GM23338 (cell line): ENCODE measurements at regions not wholly inside any gene's neighbourhood (a gene's known extent, or its start where the extent isn't known, plus 50 kb on each side); places are given as distances from the start of the nearest gene placed in this dataset.

Experiments
- ATAC-seq: fragments of 200-7000 bp; cut with Tn5 transposase; 3 replicates; pipeline ENCODE4 v1.9.1; 2020
- DNase-seq: peaks from one replicate; pipeline ENCODE4 v3.0.0-alpha.2; 2015; ENCODE audit warnings: low spot score
- H2AFZ ChIP-seq: fragments of 200-600 bp; sonication (generic); 2 replicates; pipeline ENCODE4 v1.8.0; 2016; ENCODE audit warnings: antibody characterized with exemption, mild to moderate bottlenecking, moderate library complexity
- H3F3A ChIP-seq: fragments of 200-600 bp; sonication (generic); replicated peaks from 2 replicates; pipeline ENCODE4 v1.8.0; 2017; ENCODE audit warnings: antibody characterized with exemption, mixed run types, low read depth
- H3K27ac ChIP-seq: fragments of 200-600 bp; sonication (generic); 2 replicates; pipeline ENCODE4 v1.6.1; 2016; ENCODE audit warnings: low read depth
- H3K27me3 ChIP-seq: fragments of 200-600 bp; sonication (generic); 2 replicates; pipeline ENCODE4 v1.8.0; 2016; ENCODE audit warnings: mild to moderate bottlenecking, mixed run types, moderate library complexity; ENCODE audit not compliant: insufficient read depth
- H3K36me3 ChIP-seq: fragments of 200-600 bp; sonication (generic); 2 replicates; pipeline ENCODE4 v1.8.0; 2016; ENCODE audit warnings: mild to moderate bottlenecking; ENCODE audit not compliant: insufficient read depth
- H3K4me1 ChIP-seq: fragments of 200-600 bp; sonication (generic); 2 replicates; pipeline ENCODE4 v1.8.0; 2016; ENCODE audit warnings: mild to moderate bottlenecking, moderate library complexity; ENCODE audit not compliant: insufficient read depth
- H3K4me2 ChIP-seq: fragments of 200-600 bp; sonication (generic); 2 replicates; pipeline ENCODE4 v1.7.1; 2017; ENCODE audit warnings: mixed run types
- H3K4me3 ChIP-seq: fragments of 200-600 bp; sonication (generic); 2 replicates; pipeline ENCODE4 v1.6.1; 2016; ENCODE audit warnings: mixed run types
- H3K79me2 ChIP-seq: fragments of 200-600 bp; sonication (generic); replicated peaks from 2 replicates; pipeline ENCODE4 v1.8.0; 2017; ENCODE audit warnings: mild to moderate bottlenecking; ENCODE audit not compliant: insufficient read depth
- H3K9me2 ChIP-seq: fragments of 200-600 bp; sonication (generic); 2 replicates; pipeline ENCODE4 v1.8.0; 2017; ENCODE audit not compliant: insufficient read depth
- H4K20me1 ChIP-seq: fragments of 200-600 bp; sonication (generic); replicated peaks from 2 replicates; pipeline ENCODE4 v1.8.0; 2017; ENCODE audit warnings: mild to moderate bottlenecking; ENCODE audit not compliant: insufficient read depth
- H3K27ac Mint-ChIP-seq: 2 replicates; pipeline ENCODE4 v1.8.0; 2020; ENCODE audit warnings: inconsistent platforms, mild to moderate bottlenecking, moderate library complexity, mixed read lengths
- H3K27me3 Mint-ChIP-seq: 3 replicates; pipeline ENCODE4 v1.8.0; 2022; ENCODE audit warnings: low read depth, mild to moderate bottlenecking, moderate library complexity, mixed read lengths, inconsistent platforms; ENCODE audit not compliant: insufficient read depth, poor library complexity
- H3K36me3 Mint-ChIP-seq: 3 replicates; pipeline ENCODE4 v1.8.0; 2021; ENCODE audit warnings: low read depth, mild to moderate bottlenecking, inconsistent platforms, moderate library complexity, mixed read lengths
- H3K4me1 Mint-ChIP-seq: 3 replicates; pipeline ENCODE4 v1.8.0; 2020; ENCODE audit warnings: mild to moderate bottlenecking, inconsistent platforms, mixed read lengths
- H3K4me3 Mint-ChIP-seq: 3 replicates; pipeline ENCODE4 v1.8.0; 2021; ENCODE audit warnings: moderate library complexity, mild to moderate bottlenecking, inconsistent platforms, mixed read lengths
- H3K9me3 Mint-ChIP-seq: 3 replicates; pipeline ENCODE4 v1.8.0; 2020; ENCODE audit warnings: moderate library complexity, mild to moderate bottlenecking, inconsistent platforms, mixed read lengths
- CREB1 ChIP-seq: fragments of 250-450 bp; sonication (Bioruptor Pico); IDR thresholded peaks from 2 replicates; pipeline ENCODE4 v1.5.0; 2020; ENCODE audit warnings: low read depth, mild to moderate bottlenecking, moderate library complexity
- ETS1 ChIP-seq: IDR thresholded peaks from 2 replicates; pipeline ENCODE4 v1.6.1; 2016; ENCODE audit warnings: antibody characterized with exemption
- EZH2 ChIP-seq: fragments of 200-600 bp; sonication (generic); IDR thresholded peaks from one replicate; pipeline ENCODE4 v1.8.0; 2017; ENCODE audit warnings: antibody characterized with exemption, mild to moderate bottlenecking, low read depth; ENCODE audit not compliant: unreplicated experiment
- NANOG ChIP-seq: IDR thresholded peaks from 2 replicates; pipeline ENCODE4 v1.6.1; 2016; ENCODE audit warnings: antibody characterized with exemption, borderline replicate concordance
- POLR2AphosphoS5 ChIP-seq: IDR thresholded peaks from 2 replicates; pipeline ENCODE4 v1.6.1; 2016; ENCODE audit warnings: antibody characterized with exemption, low read depth
- REST ChIP-seq: IDR thresholded peaks from one replicate; pipeline ENCODE4 v1.6.1; 2018; ENCODE audit warnings: antibody characterized with exemption; ENCODE audit not compliant: unreplicated experiment
- ZNF114 ChIP-seq: fragments of 250-450 bp; sonication (Bioruptor Pico); IDR thresholded peaks from 2 replicates; pipeline ENCODE4 v1.5.0; 2020; ENCODE audit warnings: mild to moderate bottlenecking, moderate library complexity
- ZNF331 ChIP-seq: fragments of 250-450 bp; sonication (Bioruptor Pico); IDR thresholded peaks from 2 replicates; pipeline ENCODE4 v1.5.0; 2020; ENCODE audit warnings: low read depth, mild to moderate bottlenecking, moderate library complexity
- ZNF462 ChIP-seq: fragments of 250-450 bp; sonication (Bioruptor Pico); IDR thresholded peaks from 2 replicates; pipeline ENCODE4 v1.5.0; 2020; ENCODE audit warnings: mild to moderate bottlenecking, moderate library complexity

GRCh38 chr7:391411-391951, 101.5 kb downstream of the FOXL3 start (continued):
- TF ChIP-seq ZNF114 (CRISPR knock-in tag), result no peak

GRCh38 chr7:391961-392524, 102.1 kb downstream of the FOXL3 start:
- Mint-ChIP-seq H3K27ac (no peak overlapping the region), H3K4me1 (no peaks in the 10 kb centered on the region), H3K36me3 (peaks cover 24% of the 10 kb centered on the region), H3K4me3 (no peak overlapping the region), H3K27me3 (peaks cover 6% of the 10 kb centered on the region), H3K9me3 (peaks cover 43% of the 10 kb centered on the region)
- no peak for TF ChIP-seq POLR2AphosphoS5
- Histone ChIP-seq H3F3A (no peaks in the 10 kb centered on the region), H3K4me3 (no peak overlapping the region), H3K36me3 (no peaks in the 10 kb centered on the region), H3K27me3 (0 out of 2 replicates have a peak, but pooled peaks cover 3% of the 10 kb centered on the region), H2AFZ (no peak overlapping the region), H3K79me2 (no peaks in the 10 kb centered on the region), H3K9me2 (no peaks in the 10 kb centered on the region), H3K4me2 (no peak overlapping the region), H4K20me1 (no peaks in the 10 kb centered on the region), H3K4me1 (no peaks in the 10 kb centered on the region), H3K27ac (no peak overlapping the region)
- no peak for DNase-seq
- no peak for ATAC-seq

GRCh38 chr7:392822-393221, 102.9 kb downstream of the FOXL3 start:
- Histone ChIP-seq H3K79me2 (no peaks in the 10 kb centered on the region), H3K27me3 (0 out of 2 replicates have a peak, but pooled peaks cover 3% of the 10 kb centered on the region), H3K9me2 (no peaks in the 10 kb centered on the region), H3K4me1 (no peaks in the 10 kb centered on the region), H3K27ac (no peak overlapping the region), H3K4me3 (no peak overlapping the region), H4K20me1 (no peaks in the 10 kb centered on the region), H3K4me2 (no peak overlapping the region), H3K36me3 (no peaks in the 10 kb centered on the region), H3F3A (no peaks in the 10 kb centered on the region), H2AFZ (no peak overlapping the region)
- Mint-ChIP-seq H3K36me3 (peaks cover 24% of the 10 kb centered on the region), H3K9me3 (peaks cover 50% of the 10 kb centered on the region), H3K4me3 (no peak overlapping the region), H3K27ac (no peak overlapping the region), H3K27me3 (peaks cover 9% of the 10 kb centered on the region), H3K4me1 (no peaks in the 10 kb centered on the region)
- no peak for DNase-seq
- ATAC-seq, result no peak
- TF ChIP-seq ZNF114 (CRISPR knock-in tag) (no peak), EZH2 (no peak), ETS1 (no peak), ZNF331 (CRISPR knock-in tag) (no peak), NANOG (no peak), POLR2AphosphoS5 (no peak), REST (no peak), CREB1 (CRISPR knock-in tag) (no peak), ZNF462 (CRISPR knock-in tag) (no peak)
